GM21367 (cell line): ENCODE measurements at regions not wholly inside any gene's neighbourhood (a gene's known extent, or its start where the extent isn't known, plus 50 kb on each side); places are given as distances from the start of the nearest gene placed in this dataset.
"Not testable (repeated sequence)": the region's sequence is repeated elsewhere in the genome, so short reads cannot be mapped to it uniquely, and the experiment has no call there.

Source experiments
- ATAC-seq: cut with Tn5 transposase; IDR thresholded peaks from one replicate; pipeline ENCODE4 v1.9.1; 2021; ENCODE audit not compliant: unreplicated experiment

- ATAC-seq, result no peak
Observed at GRCh38 chr2:215799194-215799593, 214.2 kb downstream of the MREG start.

GRCh38 chr2:215797676-215798075 lies 215.7 kb downstream of the MREG start:
- ATAC-seq, result no peak

- ATAC-seq, result no peak
Observed at GRCh38 chr2:215796140-215796855, 217.1 kb downstream of the MREG start.

- ATAC-seq, result no peak
Observed at GRCh38 chr2:215794829-215795546, 218.4 kb downstream of the MREG start.

GRCh38 chr2:215793747-215794595 lies 219.4 kb downstream of the MREG start:
- peak; percentile 52 for ATAC-seq

GRCh38 chr2:215791481-215791937 lies 221.8 kb downstream of the MREG start:
- no peak for ATAC-seq

GRCh38 chr2:215790523-215791421 lies 222.6 kb downstream of the MREG start:
- ATAC-seq, result no peak

GRCh38 chr2:215787565-215788178 lies 225.7 kb downstream of the MREG start:
- no peak for ATAC-seq

- ATAC-seq, result no peak
Observed at GRCh38 chr2:215787025-215787424, 226.3 kb downstream of the MREG start.

- no peak for ATAC-seq
Observed at GRCh38 chr2:215784371-215784783, 229.0 kb downstream of the MREG start.

GRCh38 chr2:215783640-215784039 lies 229.7 kb downstream of the MREG start:
- not testable (repeated sequence) for ATAC-seq

- no peak for ATAC-seq
Observed at GRCh38 chr2:215782965-215783364, 230.4 kb downstream of the MREG start.

GRCh38 chr2:215782295-215782694 lies 231.1 kb downstream of the MREG start:
- ATAC-seq, result no peak

GRCh38 chr2:215780907-215781685 lies 232.3 kb downstream of the MREG start:
- ATAC-seq, result no peak

GRCh38 chr2:215780313-215780712 lies 233.0 kb downstream of the MREG start:
- ATAC-seq, result no peak

- no peak for ATAC-seq
Observed at GRCh38 chr2:215779912-215780311, 233.4 kb downstream of the MREG start.

GRCh38 chr2:215777465-215778044 lies 235.8 kb downstream of the MREG start:
- no peak for ATAC-seq

GRCh38 chr2:215775106-215775505 lies 238.2 kb downstream of the MREG start:
- no peak for ATAC-seq

GRCh38 chr2:215773728-215774127 lies 239.6 kb downstream of the MREG start:
- ATAC-seq, result no peak
